Mesenchymal stem cell (in vitro differentiated cells and primary cell): ENCODE measurements at regions not wholly inside any gene's neighbourhood (a gene's known extent, or its start where the extent isn't known, plus 50 kb on each side); places are given as distances from the start of the nearest gene placed in this dataset.

ENCODE experiments used
- DNase-seq: peaks from one replicate; pipeline ENCODE4 v3.0.0-alpha.2; 2013
- H2AFZ ChIP-seq: one replicate; pipeline ENCODE4 v1.6.1; 2013; ENCODE audit warnings: low read depth, mild to moderate bottlenecking, control low read depth, inconsistent platforms, low read length, moderate library complexity
- H2AK5ac ChIP-seq: 2 replicates; pipeline ENCODE4 v1.6.1; 2013; ENCODE audit warnings: low read length, moderate library complexity, mild to moderate bottlenecking, inconsistent platforms; ENCODE audit not compliant: severe bottlenecking
- H2BK120ac ChIP-seq: one replicate; pipeline ENCODE4 v1.6.1; 2013; ENCODE audit warnings: low read depth, mild to moderate bottlenecking, inconsistent platforms, low read length, moderate library complexity
- H2BK12ac ChIP-seq, 2 experiments: one replicate each; pipeline ENCODE4 v1.6.1; 2013; ENCODE audit warnings: inconsistent platforms in 2 of 2, low read length in 2 of 2, mild to moderate bottlenecking in 2 of 2, moderate library complexity in 2 of 2, control low read depth in 1 of 2
- H2BK15ac ChIP-seq: one replicate; pipeline ENCODE4 v1.6.1; 2013; ENCODE audit warnings: mild to moderate bottlenecking, low read depth, inconsistent platforms; ENCODE audit not compliant: poor library complexity, severe bottlenecking
- H2BK5ac ChIP-seq: 2 replicates; pipeline ENCODE4 v1.6.1; 2013; ENCODE audit warnings: low read depth, mild to moderate bottlenecking, low read length, control low read depth, inconsistent platforms; ENCODE audit not compliant: poor library complexity, severe bottlenecking
- H3K14ac ChIP-seq, 2 experiments: one replicate each; pipeline ENCODE4 v1.6.1; 2013; ENCODE audit warnings: inconsistent platforms in 2 of 2, low read length in 2 of 2, control low read depth in 1 of 2, mild to moderate bottlenecking in 1 of 2, moderate library complexity in 1 of 2
- H3K18ac ChIP-seq, 2 experiments: one replicate each; pipeline ENCODE4 v1.6.1; 2013; ENCODE audit warnings: inconsistent platforms in 2 of 2, low read length in 2 of 2, control low read depth in 1 of 2, low read depth in 1 of 2, mild to moderate bottlenecking in 1 of 2
- H3K23ac ChIP-seq, 2 experiments: one replicate each; pipeline ENCODE4 v1.6.1; 2013; ENCODE audit warnings: inconsistent platforms in 2 of 2, low read length in 2 of 2, mild to moderate bottlenecking in 2 of 2, moderate library complexity in 2 of 2, control low read depth in 1 of 2
- H3K27ac ChIP-seq: 2 replicates; pipeline ENCODE4 v1.5.1; 2013; ENCODE audit warnings: mild to moderate bottlenecking, moderate library complexity, low read length, control low read depth, inconsistent platforms; ENCODE audit not compliant: poor library complexity, severe bottlenecking
- H3K27me3 ChIP-seq, 2 experiments: 2 replicates each; pipeline versions ENCODE4 v1.6.1 to v1.7.0; 2013; ENCODE audit warnings: low read length in 2 of 2, mild to moderate bottlenecking in 2 of 2, moderate library complexity in 2 of 2, control low read depth in 1 of 2, inconsistent platforms in 1 of 2; ENCODE audit not compliant: control insufficient read depth in 1 of 2, insufficient read depth in 1 of 2
- H3K36me3 ChIP-seq, 2 experiments: 2 replicates each; pipeline versions ENCODE4 v1.6.1 to v1.7.0; 2013; ENCODE audit warnings: low read length in 2 of 2, control low read depth in 1 of 2, inconsistent platforms in 1 of 2, low read depth in 1 of 2, mild to moderate bottlenecking in 1 of 2; ENCODE audit not compliant: insufficient read depth in 2 of 2, control insufficient read depth in 1 of 2
- H3K4ac ChIP-seq, 2 experiments: one replicate each; pipeline ENCODE4 v1.6.1; 2013; ENCODE audit warnings: inconsistent platforms in 2 of 2, low read length in 2 of 2, mild to moderate bottlenecking in 2 of 2, moderate library complexity in 2 of 2, control low read depth in 1 of 2, low read depth in 1 of 2
- H3K4me1 ChIP-seq: 2 replicates; pipeline ENCODE4 v1.6.1; 2013; ENCODE audit warnings: low read depth, low read length, control low read depth; ENCODE audit not compliant: control insufficient read depth, insufficient read depth
- H3K4me2 ChIP-seq: 2 replicates; pipeline ENCODE4 v1.6.1; 2013; ENCODE audit warnings: low read length, mild to moderate bottlenecking, inconsistent platforms; ENCODE audit not compliant: poor library complexity, severe bottlenecking
- H3K4me3 ChIP-seq, 2 experiments: 2 replicates each; pipeline versions ENCODE4 v1.5.1 to v1.7.0; 2013; ENCODE audit warnings: low read length in 2 of 2, mild to moderate bottlenecking in 2 of 2, control low read depth in 1 of 2, low read depth in 1 of 2; ENCODE audit not compliant: insufficient read depth in 1 of 2
- H3K79me1 ChIP-seq: replicated peaks from 2 replicates; pipeline ENCODE4 v1.6.1; 2013; ENCODE audit warnings: mild to moderate bottlenecking, control low read depth, low read length, inconsistent platforms; ENCODE audit not compliant: poor library complexity, severe bottlenecking
- H3K9ac ChIP-seq: 2 replicates; pipeline ENCODE4 v1.7.0; 2013; ENCODE audit warnings: mild to moderate bottlenecking, low read length, moderate library complexity
- H3K9me3 ChIP-seq: 2 replicates; pipeline ENCODE4 v1.7.0; 2013; ENCODE audit warnings: mild to moderate bottlenecking, low read length; ENCODE audit not compliant: control insufficient read depth
- H4K8ac ChIP-seq: one replicate; pipeline ENCODE4 v1.6.1; 2013; ENCODE audit warnings: inconsistent platforms, mild to moderate bottlenecking, low read length, moderate library complexity
- H4K91ac ChIP-seq: one replicate; pipeline ENCODE4 v1.6.1; 2013; ENCODE audit warnings: mild to moderate bottlenecking, low read length, inconsistent platforms
- WGBS: methylation state at CpG from one replicate; pipeline ENCODE4 v1.1.7; 2013; ENCODE audit warnings: mixed read lengths; 5-methylcytosine and 5-hydroxymethylcytosine counted together

DNA sequence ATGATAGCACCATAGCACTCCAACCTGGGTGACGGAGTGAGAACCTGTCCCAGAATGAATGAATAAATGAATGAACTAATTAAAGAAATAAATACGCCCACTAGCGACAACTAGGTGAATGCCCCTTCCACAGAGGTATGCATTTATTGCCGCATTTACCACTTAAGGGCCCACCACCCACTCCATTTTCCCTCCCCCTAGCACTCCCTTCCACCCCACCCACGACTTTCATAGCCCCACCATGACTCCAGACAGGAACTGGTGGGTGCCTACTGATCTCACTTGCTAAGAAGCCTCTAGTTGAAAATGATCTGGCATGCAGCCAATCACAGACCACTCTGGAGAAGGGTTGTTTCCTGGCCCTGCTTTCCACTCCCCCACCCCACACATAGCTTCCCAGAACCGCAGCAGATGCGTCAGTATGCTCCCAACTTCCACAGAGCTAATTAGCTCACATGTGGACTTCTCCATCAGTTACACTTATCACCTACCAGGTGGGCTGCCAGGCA, 167.6 kb downstream of the WT1 start:
- Histone ChIP-seq H3K36me3 (no peaks in the 10 kb centered on the region), H3K23ac (no peak overlapping the region), H3K27me3 (peaks cover 0 to 27% of the 10 kb centered on the region in 2 experiments), H2BK5ac (no peak overlapping the region), H3K9me3 (no peaks in the 10 kb centered on the region), H3K27ac (no peak overlapping the region), H3K9ac (no peak overlapping the region), H3K4ac (no peak overlapping the region), H3K4me3 (no peak overlapping the region), H2BK15ac (no peak overlapping the region), H4K8ac (no peak overlapping the region), H3K4me1 (no peaks in the 10 kb centered on the region), H2BK120ac (no peak overlapping the region), H3K79me1 (no peaks in the 10 kb centered on the region), H3K4me2 (no peak overlapping the region), H2AFZ (no peak overlapping the region), H3K18ac (no peak overlapping the region), H3K14ac (no peak overlapping the region), H4K91ac (no peak overlapping the region), H2BK12ac (no peak overlapping the region), H2AK5ac (no peak overlapping the region)
- 65% methylated on average over 7 of the region's 7 CpGs for WGBS
- DNase-seq: no peak

- no peak overlapping the region for H3K27ac ChIP-seq
- H3K18ac ChIP-seq: no peak overlapping the region
- no peak overlapping the region for H4K8ac ChIP-seq
- H3K9ac ChIP-seq: no peak overlapping the region
- H2AFZ ChIP-seq: no peak overlapping the region
- H3K14ac ChIP-seq: no peak overlapping the region
- H2BK15ac ChIP-seq: no peak overlapping the region
- H2AK5ac ChIP-seq: no peak overlapping the region
- H3K36me3 ChIP-seq: no peaks in the 10 kb centered on the region
- H3K23ac ChIP-seq: no peak overlapping the region
- no peak overlapping the region for H2BK120ac ChIP-seq
- DNase-seq: no peak
- H3K27me3 ChIP-seq: peaks cover 0 to 15% of the 10 kb centered on the region in 2 experiments
- no peak overlapping the region for H2BK5ac ChIP-seq
- no peaks in the 10 kb centered on the region for H3K79me1 ChIP-seq
- H3K4me2 ChIP-seq: no peak overlapping the region
- H3K9me3 ChIP-seq: no peaks in the 10 kb centered on the region
- H3K4me3 ChIP-seq: no peak overlapping the region
- WGBS: 85% methylated on average over 1 of the region's 4 CpGs
- H3K4ac ChIP-seq: no peak overlapping the region
- H4K91ac ChIP-seq: no peak overlapping the region
- no peak overlapping the region for H2BK12ac ChIP-seq
- no peaks in the 10 kb centered on the region for H3K4me1 ChIP-seq
Measured at GRCh38 chr11:32273931-32274330, 161.4 kb downstream of the WT1 start.

DNA sequence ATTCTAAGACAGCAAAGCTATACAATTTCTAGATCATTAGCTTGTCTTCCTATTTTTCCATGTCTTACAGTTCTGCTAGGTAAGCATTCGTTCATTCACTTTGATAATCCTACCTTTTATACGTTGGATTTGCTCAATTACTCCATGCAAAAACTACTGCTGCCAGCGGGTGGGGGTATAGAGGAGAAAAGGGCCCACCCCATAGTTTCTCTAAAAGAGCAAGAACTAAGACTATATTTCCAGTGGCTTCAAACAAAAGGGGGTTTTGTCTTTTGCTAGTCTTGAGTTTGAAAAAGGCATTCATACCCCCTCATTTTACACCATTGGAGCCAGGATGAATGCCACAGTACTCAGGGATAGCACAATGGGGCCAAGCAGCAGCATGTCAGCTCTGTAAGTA, 155.7 kb downstream of the WT1 start:
- H3K9ac ChIP-seq: no peak overlapping the region
- 100% methylated on average over 1 of the region's 3 CpGs for WGBS

DNA sequence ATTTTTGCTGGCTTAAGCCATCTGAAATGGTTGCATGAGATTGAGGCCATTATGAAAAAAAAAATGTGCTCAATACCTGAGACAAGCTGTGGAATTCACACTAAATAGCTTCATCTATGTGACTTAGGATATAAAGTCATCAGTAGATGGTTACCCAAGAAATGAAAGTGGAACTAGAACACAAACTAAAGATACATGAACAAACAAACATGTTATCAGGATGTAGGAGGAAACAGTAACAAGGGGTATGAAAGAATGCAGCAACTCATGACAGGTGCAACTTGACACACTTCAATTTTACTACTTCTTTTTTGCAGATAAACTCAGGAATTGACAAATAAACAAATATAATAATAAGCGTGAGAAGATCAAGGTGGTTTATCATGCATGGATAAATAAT, 155.0 kb downstream of the WT1 start:
- Histone ChIP-seq H2AK5ac (no peak overlapping the region), H2BK5ac (no peak overlapping the region), H3K79me1 (no peaks in the 10 kb centered on the region), H3K14ac (no peak overlapping the region), H3K4me1 (no peaks in the 10 kb centered on the region), H2AFZ (no peak overlapping the region), H2BK15ac (no peak overlapping the region), H3K9me3 (no peaks in the 10 kb centered on the region), H3K27ac (no peak overlapping the region), H3K36me3 (no peaks in the 10 kb centered on the region), H4K8ac (no peak overlapping the region), H3K4ac (no peak overlapping the region), H3K9ac (no peak overlapping the region), H3K4me3 (no peak overlapping the region), H3K18ac (no peak overlapping the region), H2BK120ac (no peak overlapping the region), H2BK12ac (no peak overlapping the region), H4K91ac (no peak overlapping the region), H3K23ac (no peak overlapping the region), H3K4me2 (no peak overlapping the region), H3K27me3 (no peaks in the 10 kb centered on the region)
- DNase-seq: no peak
- WGBS: no CpG with 5 or more reads among the region's 1 CpG

More for the DNA sequence above, 155.7 kb downstream of the WT1 start:
- H3K23ac ChIP-seq: no peak overlapping the region
- H3K4ac ChIP-seq: no peak overlapping the region
- no peak overlapping the region for H2BK120ac ChIP-seq
- no peaks in the 10 kb centered on the region for H3K36me3 ChIP-seq
- H3K27me3 ChIP-seq: no peaks in the 10 kb centered on the region
- H2BK15ac ChIP-seq: no peak overlapping the region
- H2AK5ac ChIP-seq: no peak overlapping the region
- no peak overlapping the region for H3K27ac ChIP-seq
- no peaks in the 10 kb centered on the region for H3K4me1 ChIP-seq
- H4K8ac ChIP-seq: no peak overlapping the region
- H3K4me3 ChIP-seq: no peak overlapping the region
- H2BK5ac ChIP-seq: no peak overlapping the region
- H2AFZ ChIP-seq: no peak overlapping the region
- H3K9me3 ChIP-seq: no peaks in the 10 kb centered on the region
- H3K18ac ChIP-seq: no peak overlapping the region
- DNase-seq: no peak
- no peak overlapping the region for H2BK12ac ChIP-seq
- H3K79me1 ChIP-seq: no peaks in the 10 kb centered on the region
- H3K14ac ChIP-seq: no peak overlapping the region
- no peak overlapping the region for H3K4me2 ChIP-seq
- H4K91ac ChIP-seq: no peak overlapping the region
